ENCODE measurements at regions not wholly inside any gene's neighbourhood (a gene's known extent, or its start where the extent isn't known, plus 50 kb on each side); places are given as distances from the start of the nearest gene placed in this dataset.
A peak's percentile ranks its signal among the peaks of the same experiment; 100 is the strongest.

- no peak for TF ChIP-seq Cebpa-rat (IDR thresholded peaks at IDR 0.05)
- no peaks in the 10 kb centered on the region for H3K9me3 ChIP-seq
Observed at GRCh38 chr10:91049296-91049987, 128.6 kb upstream of the ANKRD1 start.

GRCh38 chr10:91049988-91050360 is 129.1 kb upstream of the ANKRD1 start:
- H3K9ac ChIP-seq: no peak overlapping the region
- H3K4me2 ChIP-seq: no peak overlapping the region
- H3K27ac ChIP-seq: no peak overlapping the region
- H3K27me3 ChIP-seq: no peaks in the 10 kb centered on the region
- no peaks in the 10 kb centered on the region for H3K9me3 ChIP-seq
- no peak for TF ChIP-seq Cebpa-rat (IDR thresholded peaks at IDR 0.05)
- H4K20me1 ChIP-seq: no peaks in the 10 kb centered on the region
- H3K4me3 ChIP-seq: no peak overlapping the region
- H3K4me1 ChIP-seq: peaks cover 6% of the 10 kb centered on the region; the same call in 1 of the 2 replicates
- no peaks in the 10 kb centered on the region for H3K36me3 ChIP-seq

More at GRCh38 chr10:91049296-91049987, 128.6 kb upstream of the ANKRD1 start:
- Histone ChIP-seq H3K27me3 (no peaks in the 10 kb centered on the region), H3K4me1 (peaks cover 6% of the 10 kb centered on the region; the same call in 1 of the 2 replicates), H3K4me2 (no peak overlapping the region), H3K4me3 (no peak overlapping the region), H3K36me3 (no peaks in the 10 kb centered on the region), H3K9ac (no peak overlapping the region), H4K20me1 (no peaks in the 10 kb centered on the region), H3K27ac (no peak overlapping the region)

- Histone ChIP-seq H3K36me3 (no peaks in the 10 kb centered on the region), H3K4me3 (no peak overlapping the region), H3K4me2 (no peak overlapping the region), H3K9ac (no peak overlapping the region), H3K27ac (no peak overlapping the region), H3K9me3 (no peaks in the 10 kb centered on the region), H3K27me3 (no peaks in the 10 kb centered on the region), H4K20me1 (no peaks in the 10 kb centered on the region), H3K4me1 (peaks cover 6% of the 10 kb centered on the region; the same call in 1 of the 2 replicates)
- TF ChIP-seq Cebpa-rat (IDR thresholded peaks at IDR 0.05): no peak
Observed at GRCh38 chr10:91050371-91051034, 129.6 kb upstream of the ANKRD1 start.

GRCh38 chr10:91051829-91052228 is 130.9 kb upstream of the ANKRD1 start:
- no peak for TF ChIP-seq Cebpa-rat (IDR thresholded peaks at IDR 0.05)

GRCh38 chr10:91054325-91054724 is 133.4 kb upstream of the ANKRD1 start:
- no peak overlapping the region for H3K4me3 ChIP-seq
- H3K36me3 ChIP-seq: no peaks in the 10 kb centered on the region
- H3K27me3 ChIP-seq: no peaks in the 10 kb centered on the region
- TF ChIP-seq Cebpa-rat (IDR thresholded peaks at IDR 0.05): no peak
- H3K9ac ChIP-seq: no peak overlapping the region
- H4K20me1 ChIP-seq: no peaks in the 10 kb centered on the region
- H3K27ac ChIP-seq: no peak overlapping the region
- H3K9me3 ChIP-seq: no peaks in the 10 kb centered on the region
- H3K4me2 ChIP-seq: no peak overlapping the region
- H3K4me1 ChIP-seq: no peaks in the 10 kb centered on the region

More at GRCh38 chr10:91051829-91052228, 130.9 kb upstream of the ANKRD1 start:
- Histone ChIP-seq H3K4me1 (peaks cover 6% of the 10 kb centered on the region; the same call in 1 of the 2 replicates), H3K36me3 (no peaks in the 10 kb centered on the region), H3K4me3 (no peak overlapping the region), H3K27ac (no peak overlapping the region), H4K20me1 (no peaks in the 10 kb centered on the region), H3K4me2 (no peak overlapping the region), H3K9me3 (no peaks in the 10 kb centered on the region), H3K27me3 (no peaks in the 10 kb centered on the region), H3K9ac (no peak overlapping the region)

GRCh38 chr10:91061187-91061586 is 140.3 kb upstream of the ANKRD1 start:
- H4K20me1 ChIP-seq: no peaks in the 10 kb centered on the region
- no peaks in the 10 kb centered on the region for H3K27me3 ChIP-seq
- H3K9ac ChIP-seq: no peak overlapping the region
- H3K4me2 ChIP-seq: peak overlapping the region; percentile 37; the same call in 1 of the 2 replicates
- H3K9me3 ChIP-seq: no peaks in the 10 kb centered on the region
- no peaks in the 10 kb centered on the region for H3K36me3 ChIP-seq
- peaks cover 6% of the 10 kb centered on the region for H3K4me1 ChIP-seq
- H3K27ac ChIP-seq: no peak overlapping the region
- no peak for TF ChIP-seq Cebpa-rat (IDR thresholded peaks at IDR 0.05)
- H3K4me3 ChIP-seq: no peak overlapping the region

GRCh38 chr10:91061608-91062007 is 140.7 kb upstream of the ANKRD1 start:
- Histone ChIP-seq H3K27me3 (no peaks in the 10 kb centered on the region), H3K9me3 (no peaks in the 10 kb centered on the region), H3K9ac (no peak overlapping the region), H3K4me2 (peak overlapping the region; percentile 37; the same call in 1 of the 2 replicates), H3K36me3 (no peaks in the 10 kb centered on the region), H3K4me1 (peaks cover 6% of the 10 kb centered on the region), H3K27ac (no peak overlapping the region), H4K20me1 (no peaks in the 10 kb centered on the region), H3K4me3 (no peak overlapping the region)
- no peak for TF ChIP-seq Cebpa-rat (IDR thresholded peaks at IDR 0.05)

- no peaks in the 10 kb centered on the region for H3K9me3 ChIP-seq
- no peaks in the 10 kb centered on the region for H4K20me1 ChIP-seq
- no peak overlapping the region for H3K27ac ChIP-seq
- H3K9ac ChIP-seq: no peak overlapping the region
- no peaks in the 10 kb centered on the region for H3K27me3 ChIP-seq
- no peaks in the 10 kb centered on the region for H3K36me3 ChIP-seq
- peaks cover 6% of the 10 kb centered on the region for H3K4me1 ChIP-seq
- TF ChIP-seq Cebpa-rat (IDR thresholded peaks at IDR 0.05): no peak
- H3K4me2 ChIP-seq: no peak overlapping the region
- H3K4me3 ChIP-seq: no peak overlapping the region
Observed at GRCh38 chr10:91062091-91062490, 141.2 kb upstream of the ANKRD1 start.

- Histone ChIP-seq H3K27ac (no peak overlapping the region), H3K36me3 (no peaks in the 10 kb centered on the region), H3K9me3 (peaks cover 4% of the 10 kb centered on the region; the same call in 1 of the 2 replicates), H3K4me2 (no peak overlapping the region), H4K20me1 (no peaks in the 10 kb centered on the region), H3K4me1 (no peaks in the 10 kb centered on the region), H3K9ac (no peak overlapping the region), H3K4me3 (no peak overlapping the region), H3K27me3 (no peaks in the 10 kb centered on the region)
- TF ChIP-seq Cebpa-rat (IDR thresholded peaks at IDR 0.05): no peak
Observed at GRCh38 chr10:91071786-91072185, 148.7 kb upstream of the PCGF5 start.

- no peak overlapping the region for H3K27ac ChIP-seq
- H4K20me1 ChIP-seq: no peaks in the 10 kb centered on the region
- no peaks in the 10 kb centered on the region for H3K4me1 ChIP-seq
- H3K36me3 ChIP-seq: no peaks in the 10 kb centered on the region
- H3K4me2 ChIP-seq: no peak overlapping the region
- peaks cover 4% of the 10 kb centered on the region; the same call in 1 of the 2 replicates for H3K9me3 ChIP-seq
- H3K9ac ChIP-seq: no peak overlapping the region
- H3K4me3 ChIP-seq: no peak overlapping the region
- H3K27me3 ChIP-seq: no peaks in the 10 kb centered on the region
- no peak for TF ChIP-seq Cebpa-rat (IDR thresholded peaks at IDR 0.05)
Observed at GRCh38 chr10:91073286-91073979, 147.0 kb upstream of the PCGF5 start.
